ENCODE measurements at regions not wholly inside any gene's neighbourhood (a gene's known extent, or its start where the extent isn't known, plus 50 kb on each side); places are given as distances from the start of the nearest gene placed in this dataset.

- TF ChIP-seq POLR2AphosphoS5 (IDR thresholded peaks at IDR 0.05) (no peak), POLR2A (IDR thresholded peaks at IDR 0.05) (no peak)
Observed at GRCh38 chr16:17691106-17691898, 220.5 kb upstream of the XYLT1 start.

All from gastroesophageal sphincter (tissue), 2 donors.